OCI-LY7 (cell line): ENCODE measurements at regions not wholly inside any gene's neighbourhood (a gene's known extent, or its start where the extent isn't known, plus 50 kb on each side); places are given as distances from the start of the nearest gene placed in this dataset.
"Not testable (repeated sequence)": the region's sequence is repeated elsewhere in the genome, so short reads cannot be mapped to it uniquely, and the experiment has no call there.

Experiments used
- BruUV-seq: library from RNA; stranded (reverse); fragments of 400-500 nt; replicated peaks from 2 replicates; lab custom pipeline; 2021; lab: Mats Ljungman, UMichigan
- CTCF ChIA-PET: fragments of 300-600 bp; sonication (Branson Sonifier 250); formaldehyde crosslinking; loops from one replicate; lab custom pipeline; 2022; ENCODE audit warnings: antibody characterized with exemption; ENCODE audit not compliant: unreplicated experiment; lab: Charles Lee
- POLR2A ChIA-PET: fragments of 300-600 bp; sonication (Branson Sonifier 250); formaldehyde crosslinking; loops from one replicate; lab custom pipeline; 2022; ENCODE audit warnings: antibody characterized with exemption; lab: Charles Lee
- DNase-seq: peaks from one replicate; pipeline ENCODE4 v3.0.0-alpha.2; 2015; ENCODE audit warnings: low spot score
- H2AFZ ChIP-seq: fragments of 200-600 bp; sonication (generic), shearing (Covaris generic); 2 replicates; pipeline ENCODE4 v1.6.1; 2014; ENCODE audit warnings: mild to moderate bottlenecking, antibody characterized with exemption, low read length, moderate library complexity
- H3K27ac ChIP-seq: fragments of 200-600 bp; sonication (generic); 2 replicates; pipeline ENCODE4 v1.5.1; 2014; ENCODE audit warnings: mixed run types, low read depth, mild to moderate bottlenecking, moderate library complexity, low read length, inconsistent platforms; ENCODE audit not compliant: poor library complexity, severe bottlenecking
- H3K36me3 ChIP-seq: fragments of 200-600 bp; sonication (generic); 2 replicates; pipeline ENCODE4 v1.6.1; 2014; ENCODE audit warnings: mild to moderate bottlenecking, antibody characterized with exemption, low read length, moderate library complexity, mixed read lengths; ENCODE audit not compliant: insufficient read depth
- H3K4me1 ChIP-seq: fragments of 200-600 bp; sonication (generic); 2 replicates; pipeline ENCODE4 v1.5.1; 2014; ENCODE audit warnings: mild to moderate bottlenecking, low read length; ENCODE audit not compliant: insufficient read depth, poor library complexity, severe bottlenecking
- H3K4me2 ChIP-seq: fragments of 200-600 bp; sonication (generic); 2 replicates; pipeline ENCODE4 v1.6.1; 2014; ENCODE audit warnings: mild to moderate bottlenecking, low read length
- H3K4me3 ChIP-seq: fragments of 200-600 bp; sonication (generic); 2 replicates; pipeline ENCODE4 v1.5.1; 2014; ENCODE audit warnings: mild to moderate bottlenecking, low read depth, low read length; ENCODE audit not compliant: poor library complexity, severe bottlenecking
- H3K79me2 ChIP-seq: fragments of 200-600 bp; sonication (generic); 2 replicates; pipeline ENCODE4 v1.6.1; 2016; ENCODE audit warnings: low read depth, mild to moderate bottlenecking, low read length, moderate library complexity, mixed read lengths; ENCODE audit not compliant: insufficient read depth
- H3K9me2 ChIP-seq: fragments of 200-600 bp; sonication (generic); 2 replicates; pipeline ENCODE4 v1.6.1; 2016; ENCODE audit warnings: mild to moderate bottlenecking, low read length, mixed read lengths; ENCODE audit not compliant: insufficient read depth
- H3K9me3 ChIP-seq: fragments of 200-600 bp; sonication (generic); 2 replicates; pipeline ENCODE4 v1.6.1; 2014; ENCODE audit warnings: mild to moderate bottlenecking, mixed run types, low read length, mixed read lengths
- H4K20me1 ChIP-seq: fragments of 200-600 bp; sonication (generic); 2 replicates; pipeline ENCODE4 v1.6.1; 2014; ENCODE audit warnings: mild to moderate bottlenecking, antibody characterized with exemption, low read length, moderate library complexity, mixed read lengths; ENCODE audit not compliant: insufficient read depth
- CTCF ChIP-seq: fragments of 200-600 bp; sonication (generic); conservative IDR thresholded peaks from 2 replicates; pipeline ENCODE4 v1.5.1; 2014; ENCODE audit warnings: mild to moderate bottlenecking, antibody characterized with exemption, low read length, moderate library complexity, mixed read lengths
- EZH2phosphoT487 ChIP-seq: fragments of 200-600 bp; sonication (generic); IDR thresholded peaks from 2 replicates; pipeline ENCODE4 v1.6.1; 2018; ENCODE audit warnings: low read depth, borderline replicate concordance, mild to moderate bottlenecking, mixed run types, antibody characterized with exemption, low read length, moderate library complexity, mixed read lengths
- intact Hi-C: fragments of 100-400 bp; cut with micrococcal nuclease; formaldehyde crosslinking; loops from one replicate; pipeline ENCODE4 v1.10.0; 2022; ENCODE audit not compliant: unreplicated experiment

- no TSS peak for BruUV-seq
- CTCF ChIA-PET = no interaction called here
- H3K9me3 ChIP-seq = no peaks in the 10 kb centered on the region
- POLR2A ChIA-PET = interaction anchor here (1.3 kb wide), 1 partner anchor 10 kb away, joined by 3 read pairs; no protein-coding TSS in a partner anchor
- TF ChIP-seq CTCF (no peak), EZH2phosphoT487 (no peak)
- H3K4me1 ChIP-seq = no peaks in the 10 kb centered on the region
- no peaks in the 10 kb centered on the region for H3K9me2 ChIP-seq
- DNase-seq = peak; percentile 1
- H2AFZ ChIP-seq = 0 out of 2 replicates have a peak overlapping the region, but pooled peaks have one; percentile 28
- intact Hi-C loops = no loop called here
- H3K36me3 ChIP-seq = no peaks in the 10 kb centered on the region
- no peaks in the 10 kb centered on the region for H3K79me2 ChIP-seq
- no peak overlapping the region for H3K4me3 ChIP-seq
- H3K27ac ChIP-seq = no peak overlapping the region
- H4K20me1 ChIP-seq = no peaks in the 10 kb centered on the region
- H3K4me2 ChIP-seq = no peak overlapping the region
Measured at GRCh38 chrX:41982953-41983352, 59.6 kb upstream of the CASK start.

GRCh38 chrX:41981481-41982013 lies 58.2 kb upstream of the CASK start:
- no TSS peak for BruUV-seq
- CTCF ChIA-PET = no interaction called here
- DNase-seq = no peak
- Histone ChIP-seq H3K9me2 (no peaks in the 10 kb centered on the region), H3K4me2 (no peak overlapping the region), H2AFZ (no peak overlapping the region), H3K79me2 (no peaks in the 10 kb centered on the region), H3K36me3 (no peaks in the 10 kb centered on the region), H3K9me3 (no peaks in the 10 kb centered on the region), H4K20me1 (no peaks in the 10 kb centered on the region), H3K4me1 (no peaks in the 10 kb centered on the region), H3K4me3 (no peak overlapping the region), H3K27ac (no peak overlapping the region)
- POLR2A ChIA-PET = interaction anchor here (1.3 kb wide), 1 partner anchor 11 kb away, joined by 3 read pairs; no protein-coding TSS in a partner anchor
- no peak for TF ChIP-seq CTCF
- no peak for TF ChIP-seq EZH2phosphoT487
- intact Hi-C loops = no loop called here

GRCh38 chrX:41974677-41975076 lies 51.3 kb upstream of the CASK start:
- H3K79me2 ChIP-seq, intact Hi-C loops, CTCF ChIA-PET, H3K9me2 ChIP-seq, H3K36me3 ChIP-seq, H3K4me1 ChIP-seq, H3K9me3 ChIP-seq, H4K20me1 ChIP-seq, H3K4me3 ChIP-seq, POLR2A ChIA-PET, DNase-seq, BruUV-seq, H3K4me2 ChIP-seq, H2AFZ ChIP-seq, H3K27ac ChIP-seq: not testable (repeated sequence)
